ENCODE measurements at regions not wholly inside any gene's neighbourhood (a gene's known extent, or its start where the extent isn't known, plus 50 kb on each side); places are given as distances from the start of the nearest gene placed in this dataset.

GRCh38 chr4:35912174-35912573 lies 332.1 kb downstream of the ARAP2 start:
- H3K27me3 Mint-ChIP-seq (ENCODE audit: insufficient read depth, unreplicated experiment), result peaks cover 2% of the 10 kb centered on the region
- H3K9me3 ChIP-seq, result no peaks in the 10 kb centered on the region
- no peak for DNase-seq
- no peak overlapping the region for H3K4me3 ChIP-seq (ENCODE audit: low read depth, low read length)
- ChIA-PET CTCF (no interaction called here), POLR2A (no interaction called here)
- no peaks in the 10 kb centered on the region for H3K27me3 ChIP-seq (replicated peaks; ENCODE audit: control insufficient read depth, insufficient read depth, low read length)
- H3K4me3 Mint-ChIP-seq (ENCODE audit: unreplicated experiment), result no peak overlapping the region
- H3K4me1 Mint-ChIP-seq (ENCODE audit: low read depth, unreplicated experiment), result no peaks in the 10 kb centered on the region
- no peak for TF ChIP-seq CTCF (IDR thresholded peaks at IDR 0.05; ENCODE audit: insufficient read depth in 1 of 2, low read depth in 1 of 2, low read length in 1 of 2, severe bottlenecking in 1 of 2, unreplicated experiment in 1 of 2)
- no peaks in the 10 kb centered on the region for H3K36me3 ChIP-seq (ENCODE audit: control insufficient read depth, insufficient read depth, low read length)
- no peak overlapping the region for H3K27ac Mint-ChIP-seq (ENCODE audit: unreplicated experiment)
- no peaks in the 10 kb centered on the region for H3K4me1 ChIP-seq
- H3K36me3 Mint-ChIP-seq (ENCODE audit: insufficient read depth, unreplicated experiment), result no peaks in the 10 kb centered on the region
- intact Hi-C loops (cut with micrococcal nuclease; ENCODE audit: unreplicated experiment), result no loop called here
- BruUV-seq (replicated peaks), result no TSS peak
- H3K9me3 Mint-ChIP-seq (ENCODE audit: unreplicated experiment), result no peaks in the 10 kb centered on the region

GRCh38 chr4:35918491-35918977 lies 325.8 kb downstream of the ARAP2 start:
- DNase-seq, result no peak
- H3K4me3 Mint-ChIP-seq (ENCODE audit: unreplicated experiment), result no peak overlapping the region
- H3K4me1 Mint-ChIP-seq (ENCODE audit: low read depth, unreplicated experiment), result no peaks in the 10 kb centered on the region
- H3K27me3 Mint-ChIP-seq (ENCODE audit: insufficient read depth, unreplicated experiment), result peaks cover 2% of the 10 kb centered on the region
- Histone ChIP-seq H3K27me3 (replicated peaks; ENCODE audit: control insufficient read depth, insufficient read depth, low read length) (no peaks in the 10 kb centered on the region), H3K9me3 (no peaks in the 10 kb centered on the region), H3K36me3 (ENCODE audit: control insufficient read depth, insufficient read depth, low read length) (no peaks in the 10 kb centered on the region), H3K4me1 (no peaks in the 10 kb centered on the region), H3K4me3 (ENCODE audit: low read depth, low read length) (no peak overlapping the region)
- intact Hi-C loops (cut with micrococcal nuclease; ENCODE audit: unreplicated experiment), result no loop called here
- no peaks in the 10 kb centered on the region for H3K36me3 Mint-ChIP-seq (ENCODE audit: insufficient read depth, unreplicated experiment)
- no TSS peak for BruUV-seq (replicated peaks)
- H3K9me3 Mint-ChIP-seq (ENCODE audit: unreplicated experiment), result no peaks in the 10 kb centered on the region
- no peak overlapping the region for H3K27ac Mint-ChIP-seq (ENCODE audit: unreplicated experiment)
- ChIA-PET POLR2A (no interaction called here), CTCF (no interaction called here)
- TF ChIP-seq CTCF (IDR thresholded peaks at IDR 0.05; ENCODE audit: insufficient read depth in 1 of 2, low read depth in 1 of 2, low read length in 1 of 2, severe bottlenecking in 1 of 2, unreplicated experiment in 1 of 2), result no peak

GRCh38 chr4:35925806-35926205 lies 318.5 kb downstream of the ARAP2 start:
- no peaks in the 10 kb centered on the region for H3K4me1 ChIP-seq
- CTCF ChIA-PET, result no interaction called here
- no peak overlapping the region for H3K4me3 Mint-ChIP-seq (ENCODE audit: unreplicated experiment)
- DNase-seq, result no peak
- H3K36me3 ChIP-seq (ENCODE audit: control insufficient read depth, insufficient read depth, low read length), result no peaks in the 10 kb centered on the region
- POLR2A ChIA-PET, result no interaction called here
- H3K9me3 Mint-ChIP-seq (ENCODE audit: unreplicated experiment), result no peaks in the 10 kb centered on the region
- H3K27ac Mint-ChIP-seq (ENCODE audit: unreplicated experiment), result no peak overlapping the region
- no peak overlapping the region for H3K4me3 ChIP-seq (ENCODE audit: low read depth, low read length)
- no peaks in the 10 kb centered on the region for H3K4me1 Mint-ChIP-seq (ENCODE audit: low read depth, unreplicated experiment)
- no TSS peak for BruUV-seq (replicated peaks)
- intact Hi-C loops (cut with micrococcal nuclease; ENCODE audit: unreplicated experiment), result no loop called here
- H3K27me3 ChIP-seq (replicated peaks; ENCODE audit: control insufficient read depth, insufficient read depth, low read length), result no peaks in the 10 kb centered on the region
- no peaks in the 10 kb centered on the region for H3K36me3 Mint-ChIP-seq (ENCODE audit: insufficient read depth, unreplicated experiment)
- no peak for TF ChIP-seq CTCF (IDR thresholded peaks at IDR 0.05; ENCODE audit: insufficient read depth in 1 of 2, low read depth in 1 of 2, low read length in 1 of 2, severe bottlenecking in 1 of 2, unreplicated experiment in 1 of 2)
- no peaks in the 10 kb centered on the region for H3K9me3 ChIP-seq
- peaks cover 5% of the 10 kb centered on the region for H3K27me3 Mint-ChIP-seq (ENCODE audit: insufficient read depth, unreplicated experiment)

All from Caco-2 (cell line).